Sigmoid colon (tissue), 6 donors: ENCODE measurements at regions not wholly inside any gene's neighbourhood (a gene's known extent, or its start where the extent isn't known, plus 50 kb on each side); places are given as distances from the start of the nearest gene placed in this dataset.

Experiments
- DNase-seq: peaks from one replicate; pipeline ENCODE4 v3.0.0-alpha.2; 2019
- H3K27ac ChIP-seq, 4 donors: fragments of 200-600 bp; sonication (generic); one replicate each; pipeline ENCODE4 v1.5.1; 2016 to 2019; ENCODE audit warnings: mild to moderate bottlenecking in 1 of 4
- H3K27me3 ChIP-seq, 3 donors: fragments of 200-600 bp; sonication (generic); one replicate each; pipeline ENCODE4 v1.5.1; 2019; ENCODE audit warnings: mild to moderate bottlenecking in 1 of 3
- H3K36me3 ChIP-seq, 4 donors: fragments of 200-600 bp; sonication (generic); one replicate each; pipeline ENCODE4 v1.5.1; 2016 to 2019
- H3K4me1 ChIP-seq, 4 donors: fragments of 200-600 bp; sonication (generic); one replicate each; pipeline ENCODE4 v1.5.1; 2017 to 2019
- H3K4me3 ChIP-seq, 4 donors: fragments of 200-600 bp; sonication (generic); one replicate each; pipeline ENCODE4 v1.5.1; 2017 to 2019; ENCODE audit warnings: mild to moderate bottlenecking in 2 of 4, moderate library complexity in 1 of 4
- H3K9me3 ChIP-seq, 4 donors: fragments of 200-600 bp in 3 of 4; sonication (generic) in 3 of 4; one replicate each; pipeline versions ENCODE4 v1.5.1 to v1.6.1; 2013 to 2019
- EP300 ChIP-seq, 4 donors: sonication (generic); formaldehyde crosslinking; IDR thresholded peaks; one replicate each; pipeline ENCODE4 v1.6.1; 2017; ENCODE audit warnings: antibody characterized with exemption in 4 of 4
- POLR2A ChIP-seq, 2 donors: fragments of 450-650 bp; IDR thresholded peaks; one replicate each; pipeline ENCODE4 v1.6.1; 2016; ENCODE audit warnings: antibody characterized with exemption in 2 of 2, mild to moderate bottlenecking in 2 of 2, moderate library complexity in 2 of 2
- POLR2AphosphoS5 ChIP-seq, 4 donors: sonication (generic); formaldehyde crosslinking; IDR thresholded peaks; one replicate each; pipeline ENCODE4 v1.6.1; 2017; ENCODE audit warnings: antibody characterized with exemption in 4 of 4
- WGBS, 2 donors: extraction: QIAGEN DNeasy Blood & Tissue Kit; methylation state at CpG; one replicate each; pipeline ENCODE4 v1.1.7; 2013; 5-methylcytosine and 5-hydroxymethylcytosine counted together
- intact Hi-C: fragments of 100-400 bp; cut with DNase I; formaldehyde crosslinking; loops from one replicate; pipeline ENCODE4 v1.15.1; 2023
- TF ChIP-seq, protein P1 (sequence below), 4 experiments: fragments of 450-650 bp in 3 of 4; fragments of 200-600 bp in 1 of 4; IDR thresholded peaks; one replicate each; pipeline ENCODE4 v1.5.1; 2016 to 2019; ENCODE audit warnings: antibody characterized with exemption in 4 of 4, mild to moderate bottlenecking in 3 of 4, moderate library complexity in 2 of 4
- donor health status: healthy with polysubstance abuse.
- donor health status: healthy.

DNA sequence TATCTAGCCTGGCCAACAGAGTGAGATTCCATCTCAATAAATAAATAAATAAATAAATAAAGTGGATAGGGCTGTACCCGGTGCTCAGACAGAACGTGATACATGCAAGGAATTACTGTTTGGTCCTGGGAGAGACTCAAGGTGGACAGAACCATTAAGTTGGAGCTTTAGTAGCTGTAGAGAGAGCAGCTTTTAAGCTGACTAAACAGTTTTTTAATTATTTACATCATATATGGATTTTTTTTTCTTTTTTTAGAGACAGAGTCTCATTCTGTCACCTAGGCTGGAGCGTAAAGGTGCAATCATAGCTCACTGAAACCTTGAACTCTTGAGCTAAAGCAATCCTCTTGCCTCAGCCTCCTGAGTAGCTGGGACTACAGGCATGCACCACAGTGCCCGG lies 92.5 kb upstream of the ATP6AP2 start:
- Histone ChIP-seq H3K4me1 (no peaks in the 10 kb centered on the region), H3K27me3 (no peaks in the 10 kb centered on the region), H3K4me3 (no peak overlapping the region), H3K27ac (no peak overlapping the region), H3K9me3 (peaks cover 0 to 3% (median 0%) of the 10 kb centered on the region in 4 donors), H3K36me3 (no peaks in the 10 kb centered on the region)
- intact Hi-C loops, result no loop called here
- TF ChIP-seq POLR2AphosphoS5 (IDR thresholded peaks at IDR 0.05), result no peak
- WGBS, 2 donors, result 95 to 96% methylated on average over 4 of the region's 4 CpGs
- DNase-seq, result no peak

DNA sequence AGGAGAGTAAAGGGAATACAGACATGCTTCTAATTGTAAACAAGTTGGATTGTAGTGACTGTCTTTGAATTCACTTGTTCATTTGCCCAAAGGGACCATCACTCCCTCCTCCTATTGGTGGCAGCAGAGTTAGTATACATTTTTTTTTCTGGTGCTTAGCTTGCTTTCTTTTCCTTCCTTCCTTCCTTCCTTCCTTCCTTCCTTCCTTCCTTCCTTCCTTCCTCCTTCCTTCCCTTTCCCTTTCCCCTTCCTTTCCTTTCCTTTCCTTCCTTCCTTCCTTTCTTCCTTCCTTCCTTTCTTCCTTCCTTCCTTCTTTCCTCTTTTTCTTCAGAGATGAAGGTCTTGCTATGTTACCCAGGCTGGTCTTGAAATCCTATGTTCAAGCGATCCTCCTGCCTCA lies 94.8 kb upstream of the ATP6AP2 start:
- DNase-seq, result no peak
- Histone ChIP-seq H3K27me3 (no peaks in the 10 kb centered on the region), H3K9me3 (peaks cover 0 to 3% (median 0%) of the 10 kb centered on the region in 4 donors), H3K4me1 (no peaks in the 10 kb centered on the region), H3K36me3 (no peaks in the 10 kb centered on the region), H3K27ac (no peak overlapping the region), H3K4me3 (no peak overlapping the region)
- whole genome bisulfite sequencing, 2 donors, result 93 to 96% methylated on average over 1 of the region's 1 CpG
- intact Hi-C loops, result no loop called here
- TF ChIP-seq, protein P1, sequence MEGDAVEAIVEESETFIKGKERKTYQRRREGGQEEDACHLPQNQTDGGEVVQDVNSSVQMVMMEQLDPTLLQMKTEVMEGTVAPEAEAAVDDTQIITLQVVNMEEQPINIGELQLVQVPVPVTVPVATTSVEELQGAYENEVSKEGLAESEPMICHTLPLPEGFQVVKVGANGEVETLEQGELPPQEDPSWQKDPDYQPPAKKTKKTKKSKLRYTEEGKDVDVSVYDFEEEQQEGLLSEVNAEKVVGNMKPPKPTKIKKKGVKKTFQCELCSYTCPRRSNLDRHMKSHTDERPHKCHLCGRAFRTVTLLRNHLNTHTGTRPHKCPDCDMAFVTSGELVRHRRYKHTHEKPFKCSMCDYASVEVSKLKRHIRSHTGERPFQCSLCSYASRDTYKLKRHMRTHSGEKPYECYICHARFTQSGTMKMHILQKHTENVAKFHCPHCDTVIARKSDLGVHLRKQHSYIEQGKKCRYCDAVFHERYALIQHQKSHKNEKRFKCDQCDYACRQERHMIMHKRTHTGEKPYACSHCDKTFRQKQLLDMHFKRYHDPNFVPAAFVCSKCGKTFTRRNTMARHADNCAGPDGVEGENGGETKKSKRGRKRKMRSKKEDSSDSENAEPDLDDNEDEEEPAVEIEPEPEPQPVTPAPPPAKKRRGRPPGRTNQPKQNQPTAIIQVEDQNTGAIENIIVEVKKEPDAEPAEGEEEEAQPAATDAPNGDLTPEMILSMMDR (IDR thresholded peaks at IDR 0.05), result no peak
- TF ChIP-seq EP300 (IDR thresholded peaks at IDR 0.05) (no peak), POLR2AphosphoS5 (IDR thresholded peaks at IDR 0.05) (no peak), POLR2A (IDR thresholded peaks at IDR 0.05) (no peak)

DNA sequence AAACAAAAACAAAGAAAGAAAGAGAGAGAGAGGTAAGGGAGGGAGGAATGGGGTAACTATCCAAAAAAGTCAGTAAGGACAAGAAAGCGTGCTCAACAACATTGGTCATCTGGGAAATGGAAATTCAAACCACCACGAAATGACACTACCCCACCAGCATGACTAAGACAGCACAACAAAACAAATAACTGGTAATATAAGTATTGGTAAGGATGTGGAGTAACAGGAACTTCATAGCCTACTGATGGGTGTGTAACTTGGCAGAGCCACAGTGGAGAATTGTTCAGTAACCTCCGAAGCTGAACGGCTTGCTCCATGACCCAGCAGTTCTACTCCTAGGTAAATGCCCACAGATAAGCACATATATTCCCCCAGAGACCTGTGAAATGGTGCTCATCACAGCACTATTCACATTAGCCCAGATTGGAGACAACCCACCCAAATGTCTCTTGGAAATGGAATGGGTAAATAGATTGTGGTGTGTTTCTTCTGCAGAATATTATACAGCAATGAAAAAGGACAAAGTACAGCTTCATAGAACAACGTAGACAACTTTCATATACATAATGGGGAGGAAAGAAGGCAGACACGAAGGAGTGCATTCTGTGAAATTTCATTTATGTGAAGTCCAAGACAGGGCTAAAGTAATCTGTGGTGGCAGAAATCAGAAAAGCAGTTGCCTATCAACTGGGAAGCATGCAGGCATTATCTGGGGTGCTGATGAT lies 95.5 kb upstream of the ATP6AP2 start:
- Histone ChIP-seq H3K4me1 (no peaks in the 10 kb centered on the region), H3K9me3 (peaks cover 0 to 3% (median 0%) of the 10 kb centered on the region in 4 donors), H3K4me3 (no peak overlapping the region), H3K27me3 (no peaks in the 10 kb centered on the region), H3K27ac (no peak overlapping the region), H3K36me3 (no peaks in the 10 kb centered on the region)
- TF ChIP-seq POLR2AphosphoS5 (IDR thresholded peaks at IDR 0.05) (no peak), POLR2A (IDR thresholded peaks at IDR 0.05) (no peak)
- TF ChIP-seq, protein P1 (IDR thresholded peaks at IDR 0.05), result no peak
- no peak for DNase-seq
- 57 to 84% methylated on average over 6 of the region's 6 CpGs for WGBS, 2 donors
- intact Hi-C loops, result no loop called here

DNA sequence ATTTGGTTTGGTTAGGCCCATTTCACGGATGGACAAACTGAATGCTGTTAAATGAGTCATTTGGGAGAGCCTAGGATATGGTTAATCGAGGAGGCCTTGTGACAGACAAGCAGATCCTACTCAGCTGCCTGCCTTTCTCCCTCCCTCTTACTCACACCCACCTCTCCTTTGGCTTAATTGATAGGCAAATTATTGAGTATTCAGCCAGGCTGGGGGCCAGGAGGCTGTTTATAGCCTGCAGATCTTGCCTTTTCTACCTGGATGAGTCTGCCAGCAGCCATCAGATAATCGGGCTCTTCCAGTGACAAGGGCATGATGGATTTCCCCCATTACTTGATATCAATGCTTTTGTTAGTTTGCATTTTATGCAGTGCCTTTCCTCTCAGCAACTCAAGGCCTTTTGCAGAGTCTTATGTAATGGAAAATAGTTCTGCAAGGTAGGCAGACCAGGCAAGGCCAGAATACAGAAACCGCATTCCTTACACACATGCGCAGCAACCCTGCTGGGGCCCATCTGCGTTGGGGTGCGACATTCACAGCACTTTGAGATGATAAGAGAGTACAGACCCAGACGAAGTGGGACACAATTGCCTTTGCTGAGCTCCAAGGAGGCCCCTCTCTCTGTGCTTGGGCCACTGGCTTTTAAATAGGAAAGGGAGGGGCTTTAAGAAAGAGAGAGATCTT lies 96.2 kb upstream of the ATP6AP2 start:
- WGBS, 2 donors, result 84 to 91% methylated on average over 8 of the region's 8 CpGs

DNA sequence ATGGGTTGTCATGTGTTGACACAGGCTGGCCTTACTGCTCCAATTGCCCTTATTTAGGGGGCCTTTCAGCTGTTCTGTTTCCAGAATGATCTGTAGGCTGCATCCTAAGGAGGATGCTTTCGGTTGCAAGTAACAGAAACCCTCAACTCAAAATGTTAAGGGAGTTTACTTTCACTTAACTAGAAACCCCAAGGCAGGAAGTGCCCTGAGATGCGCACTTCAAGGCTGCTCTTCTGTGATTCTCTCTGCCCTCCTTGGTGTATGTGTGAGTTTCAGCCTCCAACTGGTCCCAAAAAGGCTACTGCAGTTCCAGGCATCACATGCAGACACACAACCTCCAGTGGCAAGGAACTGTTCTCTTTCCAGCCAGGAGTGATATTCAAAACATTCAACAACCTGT lies 97.3 kb upstream of the ATP6AP2 start:
- Histone ChIP-seq H3K27me3 (no peaks in the 10 kb centered on the region), H3K4me1 (no peaks in the 10 kb centered on the region), H3K9me3 (peaks cover 0 to 3% (median 0%) of the 10 kb centered on the region in 4 donors), H3K27ac (no peak overlapping the region), H3K36me3 (no peaks in the 10 kb centered on the region), H3K4me3 (no peak overlapping the region)
- TF ChIP-seq EP300 (IDR thresholded peaks at IDR 0.05) (no peak), POLR2AphosphoS5 (IDR thresholded peaks at IDR 0.05) (no peak), POLR2A (IDR thresholded peaks at IDR 0.05) (no peak)
- TF ChIP-seq, protein P1 (IDR thresholded peaks at IDR 0.05), result no peak
- no peak for DNase-seq
- 78 to 95% methylated on average over 2 of the region's 2 CpGs for WGBS, 2 donors
- intact Hi-C loops, result no loop called here

More for the DNA sequence above, 96.2 kb upstream of the ATP6AP2 start:
- TF ChIP-seq POLR2A (IDR thresholded peaks at IDR 0.05), result no peak
- no peak for TF ChIP-seq EP300 (IDR thresholded peaks at IDR 0.05)
- TF ChIP-seq, protein P1 (IDR thresholded peaks at IDR 0.05), result no peak
- no peak for TF ChIP-seq POLR2AphosphoS5 (IDR thresholded peaks at IDR 0.05)
- Histone ChIP-seq H3K27me3 (no peaks in the 10 kb centered on the region), H3K4me1 (no peaks in the 10 kb centered on the region), H3K4me3 (no peak overlapping the region), H3K36me3 (no peaks in the 10 kb centered on the region), H3K9me3 (peaks cover 0 to 3% (median 0%) of the 10 kb centered on the region in 4 donors), H3K27ac (no peak overlapping the region)
- intact Hi-C loops, result no loop called here
- DNase-seq, result no peak
